Lower leg skin (tissue), 4 donors: ENCODE measurements at regions not wholly inside any gene's neighbourhood (a gene's known extent, or its start where the extent isn't known, plus 50 kb on each side); places are given as distances from the start of the nearest gene placed in this dataset.
"Not testable (repeated sequence)": the region's sequence is repeated elsewhere in the genome, so short reads cannot be mapped to it uniquely, and the experiment has no call there.

Source experiments
- DNase-seq, 2 donors: peaks; one replicate each; pipeline ENCODE4 v3.0.0-alpha.2; 2019; ENCODE audit warnings: low spot score in 2 of 2
- H3K4me3 ChIP-seq: fragments of 200-600 bp; sonication (generic); 2 replicates; pipeline ENCODE4 v1.5.1; 2017; ENCODE audit warnings: mild to moderate bottlenecking, low read depth; ENCODE audit not compliant: poor library complexity, severe bottlenecking
- CTCF ChIP-seq, 3 donors: fragments of 450-650 bp; IDR thresholded peaks; one replicate each; pipeline ENCODE4 v1.5.1; 2016; ENCODE audit warnings: antibody characterized with exemption in 3 of 3, mild to moderate bottlenecking in 3 of 3, moderate library complexity in 2 of 3
- POLR2A ChIP-seq, 2 donors: fragments of 450-650 bp; IDR thresholded peaks; one replicate each; pipeline ENCODE4 v1.6.1; 2016 to 2017; ENCODE audit warnings: antibody characterized with exemption in 2 of 2, mild to moderate bottlenecking in 1 of 2, moderate library complexity in 1 of 2
- WGBS, 2 donors: methylation state at CpG; one replicate each; pipeline ENCODE4 v1.1.5; 2018; 5-methylcytosine and 5-hydroxymethylcytosine counted together
- intact Hi-C: fragments of 100-400 bp; cut with DNase I; formaldehyde crosslinking; loops from one replicate; pipeline ENCODE4 v1.15.0; 2023; ENCODE audit warnings: low total_unique reads

- DNase-seq = no peak
- no peak overlapping the region for H3K4me3 ChIP-seq
- intact Hi-C loops = no loop called here
- TF ChIP-seq POLR2A (IDR thresholded peaks at IDR 0.05) = no peak
- TF ChIP-seq CTCF (IDR thresholded peaks at IDR 0.05) = no peak
Observed at GRCh38 chr12:91723191-91723590, 422.5 kb downstream of the BTG1 start.

GRCh38 chr12:91722072-91722471, 423.6 kb downstream of the BTG1 start:
- TF ChIP-seq CTCF (IDR thresholded peaks at IDR 0.05) (no peak), POLR2A (IDR thresholded peaks at IDR 0.05) (no peak)
- DNase-seq = no peak
- intact Hi-C loops = no loop called here
- no peak overlapping the region for H3K4me3 ChIP-seq

- TF ChIP-seq CTCF (IDR thresholded peaks at IDR 0.05) = no peak
- no peak overlapping the region for H3K4me3 ChIP-seq
- no peak for DNase-seq
- 28 to 31% methylated on average over 3 of the region's 3 CpGs for WGBS, 2 donors
- intact Hi-C loops = no loop called here
Observed at GRCh38 chr12:91721023-91721422, 424.6 kb downstream of the BTG1 start.

- no peak for DNase-seq
- TF ChIP-seq POLR2A (IDR thresholded peaks at IDR 0.05) = no peak
- no peak for TF ChIP-seq CTCF (IDR thresholded peaks at IDR 0.05)
- H3K4me3 ChIP-seq = no peak overlapping the region
- intact Hi-C loops = no loop called here
- 56 to 69% methylated on average over 2 of the region's 2 CpGs for WGBS, 2 donors
Observed at GRCh38 chr12:91718326-91718725, 427.3 kb downstream of the BTG1 start.

GRCh38 chr12:91717804-91718203, 427.8 kb downstream of the BTG1 start:
- TF ChIP-seq CTCF (IDR thresholded peaks at IDR 0.05) = no peak
- no peak for TF ChIP-seq POLR2A (IDR thresholded peaks at IDR 0.05)
- intact Hi-C loops = no loop called here
- DNase-seq = no peak
- no peak overlapping the region for H3K4me3 ChIP-seq
- 62 to 72% methylated on average over 3 of the region's 3 CpGs for WGBS, 2 donors

- intact Hi-C loops, DNase-seq, H3K4me3 ChIP-seq: not testable (repeated sequence)
- 90 to 94% methylated on average over 2 of the region's 2 CpGs for WGBS, 2 donors
Observed at GRCh38 chr12:91711925-91712324, 433.7 kb downstream of the BTG1 start.
